ENCODE measurements at regions not wholly inside any gene's neighbourhood (a gene's known extent, or its start where the extent isn't known, plus 50 kb on each side); places are given as distances from the start of the nearest gene placed in this dataset.

GRCh38 chr3:194865061-194865460 lies 179.4 kb downstream of the FAM43A start:
- Histone ChIP-seq H3K9ac (ENCODE audit: insufficient read length) (no peak overlapping the region), H3K27ac (no peak overlapping the region), H3K4me3 (no peak overlapping the region), H3K36me3 (ENCODE audit: insufficient read depth, low read length) (no peaks in the 10 kb centered on the region), H3K9me3 (ENCODE audit: low read depth, low read length) (no peaks in the 10 kb centered on the region)
- no peak for TF ChIP-seq EZH2 (IDR thresholded peaks at IDR 0.05)
- no peak for TF ChIP-seq POLR2AphosphoS5 (IDR thresholded peaks at IDR 0.05; ENCODE audit: borderline replicate concordance, low read depth, low read length)
- TF ChIP-seq FOXP2 (optimal IDR thresholded peaks at IDR 0.05; ENCODE audit: control extremely low read depth, extremely low read length, insufficient read depth) = no peak
- no peak for DNase-seq (ENCODE audit: low read depth, low spot score)

DNA sequence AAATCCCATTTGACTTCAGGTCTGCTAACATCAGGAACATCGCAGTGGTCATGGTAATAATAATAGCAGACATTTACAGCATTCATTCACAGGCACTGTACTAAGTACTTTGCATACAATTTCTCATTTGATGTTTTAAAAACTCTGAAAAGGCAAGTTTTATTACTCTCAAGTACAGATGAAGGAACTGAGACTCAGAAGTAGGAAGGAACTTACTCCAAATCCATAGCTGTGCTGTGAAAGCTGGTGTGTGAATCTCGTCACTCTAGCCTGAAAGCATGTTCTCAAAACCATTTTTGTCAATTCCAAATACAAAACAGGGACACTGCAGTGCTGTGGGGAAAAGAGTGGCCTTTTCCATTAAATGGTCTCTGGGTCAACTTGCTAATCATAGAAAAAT lies 179.9 kb downstream of the FAM43A start:
- no peaks in the 10 kb centered on the region for H3K36me3 ChIP-seq (ENCODE audit: insufficient read depth, low read length)
- DNase-seq (ENCODE audit: low read depth, low spot score) = no peak
- H3K9ac ChIP-seq (ENCODE audit: insufficient read length) = no peak overlapping the region
- H3K4me3 ChIP-seq = no peak overlapping the region
- TF ChIP-seq POLR2AphosphoS5 (IDR thresholded peaks at IDR 0.05; ENCODE audit: borderline replicate concordance, low read depth, low read length) = no peak
- no peak overlapping the region for H3K27ac ChIP-seq
- no peaks in the 10 kb centered on the region for H3K9me3 ChIP-seq (ENCODE audit: low read depth, low read length)

DNA sequence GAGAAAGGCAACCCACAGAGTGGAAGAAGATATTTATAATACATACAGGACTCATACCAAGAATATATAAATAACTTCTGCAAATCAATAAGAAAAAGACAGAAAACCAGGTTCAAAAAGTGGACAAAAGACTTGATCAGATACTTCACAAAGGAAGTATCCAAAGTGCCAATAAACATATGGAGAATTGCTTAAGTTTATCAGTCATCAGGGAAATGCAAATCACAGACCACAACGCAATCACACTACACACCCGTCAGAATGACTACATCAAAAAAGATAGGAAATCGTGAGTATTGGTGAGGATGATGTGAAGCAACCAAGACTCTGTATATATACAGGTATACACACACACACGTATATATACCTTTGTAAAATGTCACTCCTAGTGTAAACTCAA lies 180.6 kb downstream of the FAM43A start:
- Histone ChIP-seq H3K4me3 (no peak overlapping the region), H3K9ac (ENCODE audit: insufficient read length) (no peak overlapping the region), H3K27ac (no peak overlapping the region), H3K9me3 (ENCODE audit: low read depth, low read length) (no peaks in the 10 kb centered on the region), H3K36me3 (ENCODE audit: insufficient read depth, low read length) (no peaks in the 10 kb centered on the region)
- no peak for DNase-seq (ENCODE audit: low read depth, low spot score)
- TF ChIP-seq EZH2 (IDR thresholded peaks at IDR 0.05) (no peak), FOXP2 (optimal IDR thresholded peaks at IDR 0.05; ENCODE audit: control extremely low read depth, extremely low read length, insufficient read depth) (no peak), POLR2AphosphoS5 (IDR thresholded peaks at IDR 0.05; ENCODE audit: borderline replicate concordance, low read depth, low read length) (no peak)

- no peak for TF ChIP-seq EZH2 (IDR thresholded peaks at IDR 0.05)
- TF ChIP-seq POLR2AphosphoS5 (IDR thresholded peaks at IDR 0.05; ENCODE audit: borderline replicate concordance, low read depth, low read length) = no peak
- TF ChIP-seq FOXP2 (optimal IDR thresholded peaks at IDR 0.05; ENCODE audit: control extremely low read depth, extremely low read length, insufficient read depth) = no peak
- DNase-seq (ENCODE audit: low read depth, low spot score) = no peak
- Histone ChIP-seq H3K9me3 (ENCODE audit: low read depth, low read length) (no peaks in the 10 kb centered on the region), H3K4me3 (no peak overlapping the region), H3K27ac (no peak overlapping the region), H3K9ac (ENCODE audit: insufficient read length) (no peak overlapping the region), H3K36me3 (ENCODE audit: insufficient read depth, low read length) (no peaks in the 10 kb centered on the region)
These were observed 181.7 kb downstream of the FAM43A start for GRCh38 chr3:194867270-194867983.

GRCh38 chr3:194868831-194869230 lies 183.1 kb downstream of the FAM43A start:
- Histone ChIP-seq H3K4me3 (no peak overlapping the region), H3K9me3 (ENCODE audit: low read depth, low read length) (no peaks in the 10 kb centered on the region), H3K9ac (ENCODE audit: insufficient read length) (no peak overlapping the region), H3K36me3 (ENCODE audit: insufficient read depth, low read length) (no peaks in the 10 kb centered on the region), H3K27ac (no peak overlapping the region)
- TF ChIP-seq EZH2 (IDR thresholded peaks at IDR 0.05) (no peak), POLR2AphosphoS5 (IDR thresholded peaks at IDR 0.05; ENCODE audit: borderline replicate concordance, low read depth, low read length) (no peak), FOXP2 (optimal IDR thresholded peaks at IDR 0.05; ENCODE audit: control extremely low read depth, extremely low read length, insufficient read depth) (no peak)
- no peak for DNase-seq (ENCODE audit: low read depth, low spot score)

DNA sequence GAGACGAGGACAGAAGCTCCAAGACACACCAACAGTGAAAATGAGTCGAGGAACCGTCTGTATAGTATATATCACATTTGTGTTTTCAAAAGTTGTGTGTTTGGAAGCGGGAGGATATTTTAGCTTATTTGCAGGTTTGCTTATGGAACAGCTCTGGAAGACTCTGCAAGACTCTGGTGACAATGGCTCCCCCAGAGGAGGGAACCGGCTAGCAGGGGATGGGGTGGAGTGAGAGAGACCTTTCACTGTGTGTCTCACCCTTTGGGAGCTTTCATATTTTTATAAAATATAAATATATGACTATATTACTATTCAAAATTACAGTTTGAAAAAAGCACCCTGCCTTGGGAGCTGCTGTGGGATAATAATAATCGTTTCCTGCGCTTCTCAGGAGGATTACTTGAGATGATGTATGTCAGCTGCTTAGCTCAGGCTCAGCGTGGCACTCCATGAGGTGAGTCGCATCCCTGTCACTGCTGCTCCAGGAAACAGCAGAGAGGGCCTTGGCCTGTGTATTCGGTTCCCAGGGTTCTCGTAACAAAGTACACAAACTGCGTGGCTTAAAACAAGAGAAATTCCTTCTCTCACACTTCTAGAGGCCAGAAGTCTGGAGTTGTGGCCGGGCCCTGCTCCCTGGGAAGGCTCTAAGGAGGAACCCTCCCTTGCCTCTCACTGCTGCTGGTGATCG lies 183.9 kb downstream of the FAM43A start:
- Histone ChIP-seq H3K36me3 (ENCODE audit: insufficient read depth, low read length) (no peaks in the 10 kb centered on the region), H3K9ac (ENCODE audit: insufficient read length) (no peak overlapping the region), H3K27ac (peak overlapping the region; percentile 26; the same call in 1 of the 2 replicates), H3K4me3 (no peak overlapping the region), H3K9me3 (ENCODE audit: low read depth, low read length) (no peaks in the 10 kb centered on the region)
- DNase-seq (ENCODE audit: low read depth, low spot score) = no peak
- TF ChIP-seq FOXP2 (optimal IDR thresholded peaks at IDR 0.05; ENCODE audit: control extremely low read depth, extremely low read length, insufficient read depth) = no peak
- no peak for TF ChIP-seq POLR2AphosphoS5 (IDR thresholded peaks at IDR 0.05; ENCODE audit: borderline replicate concordance, low read depth, low read length)
- TF ChIP-seq EZH2 (IDR thresholded peaks at IDR 0.05) = no peak

GRCh38 chr3:194870394-194871110 lies 184.9 kb downstream of the FAM43A start:
- Histone ChIP-seq H3K4me3 (peak overlapping the region; percentile 68), H3K36me3 (ENCODE audit: insufficient read depth, low read length) (no peaks in the 10 kb centered on the region), H3K9me3 (ENCODE audit: low read depth, low read length) (no peaks in the 10 kb centered on the region), H3K9ac (ENCODE audit: insufficient read length) (peak overlapping the region; percentile 2), H3K27ac (peak overlapping the region; percentile 85)
- no peak for DNase-seq (ENCODE audit: low read depth, low spot score)
- no peak for TF ChIP-seq POLR2AphosphoS5 (IDR thresholded peaks at IDR 0.05; ENCODE audit: borderline replicate concordance, low read depth, low read length)
- no peak for TF ChIP-seq FOXP2 (optimal IDR thresholded peaks at IDR 0.05; ENCODE audit: control extremely low read depth, extremely low read length, insufficient read depth)
- no peak for TF ChIP-seq EZH2 (IDR thresholded peaks at IDR 0.05)

GRCh38 chr3:194871143-194871863 lies 185.6 kb downstream of the FAM43A start:
- Histone ChIP-seq H3K9ac (ENCODE audit: insufficient read length) (peak overlapping the region; percentile 30), H3K9me3 (ENCODE audit: low read depth, low read length) (no peaks in the 10 kb centered on the region), H3K27ac (peak overlapping the region; percentile 85), H3K4me3 (peak overlapping the region; percentile 68), H3K36me3 (ENCODE audit: insufficient read depth, low read length) (no peaks in the 10 kb centered on the region)
- peak; percentile 48 for DNase-seq (ENCODE audit: low read depth, low spot score)
- TF ChIP-seq FOXP2 (optimal IDR thresholded peaks at IDR 0.05; ENCODE audit: control extremely low read depth, extremely low read length, insufficient read depth) = peak; percentile 93
- no peak for TF ChIP-seq EZH2 (IDR thresholded peaks at IDR 0.05)
- TF ChIP-seq POLR2AphosphoS5 (IDR thresholded peaks at IDR 0.05; ENCODE audit: borderline replicate concordance, low read depth, low read length) = peak; percentile 51; the same call in 1 of the 2 replicates

All from SK-N-MC (cell line).